Smooth muscle cell (in vitro differentiated cells): ENCODE measurements at regions not wholly inside any gene's neighbourhood (a gene's known extent, or its start where the extent isn't known, plus 50 kb on each side); places are given as distances from the start of the nearest gene placed in this dataset.

Experiments used
- DNase-seq: peaks from one replicate; lab custom pipeline; 2025; ENCODE audit not compliant: unreplicated experiment; lab: John Stamatoyannopoulos, UW
- H2AFZ ChIP-seq: fragments of 200-600 bp; sonication (generic); 2 replicates; pipeline ENCODE4 v1.6.0; 2016; ENCODE audit warnings: antibody characterized with exemption, low read depth, mild to moderate bottlenecking
- H3F3A ChIP-seq: fragments of 200-600 bp; sonication (generic); 2 replicates; pipeline ENCODE4 v1.6.0; 2017; ENCODE audit warnings: antibody characterized with exemption, low read depth
- H3K27ac ChIP-seq: fragments of 200-600 bp; sonication (generic); 2 replicates; pipeline ENCODE4 v1.5.1; 2016; ENCODE audit warnings: low read depth, mild to moderate bottlenecking
- H3K27me3 ChIP-seq: fragments of 200-600 bp; sonication (generic); 2 replicates; pipeline ENCODE4 v1.6.1; 2016; ENCODE audit warnings: low read depth, mild to moderate bottlenecking
- H3K36me3 ChIP-seq: fragments of 200-600 bp; sonication (generic); 2 replicates; pipeline ENCODE4 v1.5.1; 2016; ENCODE audit warnings: low read depth
- H3K4me1 ChIP-seq: fragments of 200-600 bp; sonication (generic); 2 replicates; pipeline ENCODE4 v1.5.1; 2016; ENCODE audit warnings: low read depth
- H3K4me2 ChIP-seq: fragments of 200-600 bp; sonication (generic); 2 replicates; pipeline ENCODE4 v1.6.0; 2016; ENCODE audit warnings: mild to moderate bottlenecking
- H3K4me3 ChIP-seq: fragments of 200-600 bp; sonication (generic); 2 replicates; pipeline ENCODE4 v1.5.1; 2016; ENCODE audit warnings: mild to moderate bottlenecking
- H3K79me2 ChIP-seq: fragments of 200-600 bp; sonication (generic); 2 replicates; pipeline ENCODE4 v1.6.0; 2016; ENCODE audit warnings: low read depth, mild to moderate bottlenecking
- H3K9ac ChIP-seq: fragments of 200-600 bp; sonication (generic); 2 replicates; pipeline ENCODE4 v1.6.0; 2016; ENCODE audit warnings: low read depth
- H3K9me3 ChIP-seq: fragments of 200-600 bp; sonication (generic); replicated peaks from 2 replicates; pipeline ENCODE4 v1.5.1; 2016; ENCODE audit warnings: low read depth
- H4K20me1 ChIP-seq: fragments of 200-600 bp; sonication (generic); 2 replicates; pipeline ENCODE4 v1.6.0; 2016; ENCODE audit warnings: low read depth
- WGBS: methylation state at CpG from one replicate; pipeline ENCODE4 v1.1.7; 2016; ENCODE audit warnings: low lambda C conversion rate; 5-methylcytosine and 5-hydroxymethylcytosine counted together
- TF ChIP-seq, protein P1 (sequence below): fragments of 200-600 bp; sonication (generic); IDR thresholded peaks from 2 replicates; pipeline ENCODE4 v1.5.1; 2017; ENCODE audit warnings: borderline replicate concordance, mild to moderate bottlenecking, antibody characterized with exemption; ENCODE audit not compliant: insufficient read depth, poor library complexity, severe bottlenecking

GRCh38 chr6:137980777-137981176 lies 113.7 kb downstream of the TNFAIP3 start:
- no peak overlapping the region for H3K4me2 ChIP-seq
- no peak overlapping the region for H3K9ac ChIP-seq
- no peak overlapping the region for H2AFZ ChIP-seq
- H3K27me3 ChIP-seq, result no peaks in the 10 kb centered on the region
- H3K36me3 ChIP-seq, result no peaks in the 10 kb centered on the region
- H3K79me2 ChIP-seq, result no peaks in the 10 kb centered on the region
- WGBS, result 78% methylated on average over 1 of the region's 1 CpG
- DNase-seq, result no peak
- H4K20me1 ChIP-seq, result no peaks in the 10 kb centered on the region
- TF ChIP-seq, protein P1, sequence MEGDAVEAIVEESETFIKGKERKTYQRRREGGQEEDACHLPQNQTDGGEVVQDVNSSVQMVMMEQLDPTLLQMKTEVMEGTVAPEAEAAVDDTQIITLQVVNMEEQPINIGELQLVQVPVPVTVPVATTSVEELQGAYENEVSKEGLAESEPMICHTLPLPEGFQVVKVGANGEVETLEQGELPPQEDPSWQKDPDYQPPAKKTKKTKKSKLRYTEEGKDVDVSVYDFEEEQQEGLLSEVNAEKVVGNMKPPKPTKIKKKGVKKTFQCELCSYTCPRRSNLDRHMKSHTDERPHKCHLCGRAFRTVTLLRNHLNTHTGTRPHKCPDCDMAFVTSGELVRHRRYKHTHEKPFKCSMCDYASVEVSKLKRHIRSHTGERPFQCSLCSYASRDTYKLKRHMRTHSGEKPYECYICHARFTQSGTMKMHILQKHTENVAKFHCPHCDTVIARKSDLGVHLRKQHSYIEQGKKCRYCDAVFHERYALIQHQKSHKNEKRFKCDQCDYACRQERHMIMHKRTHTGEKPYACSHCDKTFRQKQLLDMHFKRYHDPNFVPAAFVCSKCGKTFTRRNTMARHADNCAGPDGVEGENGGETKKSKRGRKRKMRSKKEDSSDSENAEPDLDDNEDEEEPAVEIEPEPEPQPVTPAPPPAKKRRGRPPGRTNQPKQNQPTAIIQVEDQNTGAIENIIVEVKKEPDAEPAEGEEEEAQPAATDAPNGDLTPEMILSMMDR, result no peak
- no peak overlapping the region for H3K4me3 ChIP-seq
- H3F3A ChIP-seq, result no peaks in the 10 kb centered on the region
- H3K27ac ChIP-seq, result no peak overlapping the region
- no peaks in the 10 kb centered on the region for H3K9me3 ChIP-seq
- no peaks in the 10 kb centered on the region for H3K4me1 ChIP-seq

DNA sequence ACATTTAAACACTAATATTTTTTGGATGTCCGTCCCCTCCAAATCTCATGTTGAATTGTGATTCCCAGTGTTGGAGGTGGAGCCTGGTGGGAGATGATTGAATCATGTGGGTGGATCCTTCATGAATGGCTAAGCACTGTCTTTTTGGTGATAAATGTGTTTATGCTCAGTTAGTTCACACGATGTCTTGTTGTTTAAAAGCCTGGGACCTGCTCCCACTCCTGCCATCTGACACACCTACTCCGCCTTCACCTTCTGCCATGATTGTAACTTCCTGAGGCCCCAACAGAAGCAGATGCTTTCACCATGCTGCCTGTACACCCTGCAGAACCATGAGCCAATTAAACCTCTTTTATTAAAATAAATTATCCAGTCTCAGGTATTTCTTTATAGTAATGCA lies 114.7 kb downstream of the TNFAIP3 start:
- Histone ChIP-seq H2AFZ (no peak overlapping the region), H3K36me3 (no peaks in the 10 kb centered on the region), H3K27ac (no peak overlapping the region), H4K20me1 (no peaks in the 10 kb centered on the region), H3K9me3 (no peaks in the 10 kb centered on the region), H3F3A (no peaks in the 10 kb centered on the region), H3K9ac (no peak overlapping the region), H3K79me2 (no peaks in the 10 kb centered on the region), H3K4me2 (no peak overlapping the region), H3K4me3 (no peak overlapping the region), H3K4me1 (no peaks in the 10 kb centered on the region), H3K27me3 (no peaks in the 10 kb centered on the region)
- 91% methylated on average over 3 of the region's 3 CpGs for WGBS
- DNase-seq, result no peak
- TF ChIP-seq, protein P1, result no peak

DNA sequence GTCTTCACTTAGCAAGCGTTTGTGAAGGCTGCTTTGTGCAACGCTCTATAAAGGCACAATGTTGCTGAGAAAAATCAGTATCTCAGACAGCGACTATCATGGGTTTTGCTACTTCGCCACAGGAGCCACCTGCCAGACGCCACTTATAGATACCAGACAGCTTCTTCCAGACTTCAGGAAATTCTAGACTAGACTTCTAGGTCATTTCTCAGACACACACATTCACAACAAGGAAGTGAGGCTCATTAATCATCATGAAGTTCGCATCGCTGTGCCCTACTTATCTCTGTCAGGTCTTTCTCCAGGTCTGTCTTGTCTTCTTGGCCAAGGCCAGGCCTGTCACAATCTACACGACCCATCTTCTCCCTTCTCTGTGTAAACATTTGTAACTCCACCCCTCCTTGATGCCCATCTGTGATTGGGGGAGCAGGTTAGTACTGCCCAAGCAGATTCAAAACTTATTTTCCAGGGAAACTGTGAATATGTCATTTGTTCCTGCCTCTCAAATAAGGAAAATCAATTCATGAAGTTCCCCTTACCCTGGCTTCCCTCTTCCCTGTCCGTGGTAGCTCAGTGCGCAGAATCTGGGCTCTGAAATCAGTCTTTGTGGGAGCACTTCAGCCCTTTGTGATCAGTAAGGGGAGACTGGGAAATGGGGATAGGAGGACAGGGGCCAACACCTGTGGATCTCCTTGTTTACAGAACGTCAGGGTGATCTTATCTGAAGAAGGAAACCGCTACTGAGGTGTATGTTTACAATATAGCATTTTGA lies 115.5 kb downstream of the TNFAIP3 start:
- H3K36me3 ChIP-seq, result no peaks in the 10 kb centered on the region

More for the DNA sequence above, 115.5 kb downstream of the TNFAIP3 start:
- TF ChIP-seq, protein P1, result no peak
- Histone ChIP-seq H3K4me1 (no peaks in the 10 kb centered on the region), H4K20me1 (no peaks in the 10 kb centered on the region), H3K4me3 (no peak overlapping the region), H3K4me2 (no peak overlapping the region), H3K27ac (no peak overlapping the region), H3K9ac (no peak overlapping the region), H3K27me3 (no peaks in the 10 kb centered on the region), H2AFZ (peak overlapping the region; percentile 30), H3F3A (no peaks in the 10 kb centered on the region), H3K9me3 (no peaks in the 10 kb centered on the region), H3K79me2 (no peaks in the 10 kb centered on the region)
- 55% methylated on average over 12 of the region's 12 CpGs for WGBS
- DNase-seq, result no peak
